Left kidney (tissue), 1 donor: ENCODE measurements at regions not wholly inside any gene's neighbourhood (a gene's known extent, or its start where the extent isn't known, plus 50 kb on each side); places are given as distances from the start of the nearest gene placed in this dataset.

Experiments used
- DNase-seq: peaks from one replicate; pipeline ENCODE4 v3.0.0-alpha.2; 2013

DNA sequence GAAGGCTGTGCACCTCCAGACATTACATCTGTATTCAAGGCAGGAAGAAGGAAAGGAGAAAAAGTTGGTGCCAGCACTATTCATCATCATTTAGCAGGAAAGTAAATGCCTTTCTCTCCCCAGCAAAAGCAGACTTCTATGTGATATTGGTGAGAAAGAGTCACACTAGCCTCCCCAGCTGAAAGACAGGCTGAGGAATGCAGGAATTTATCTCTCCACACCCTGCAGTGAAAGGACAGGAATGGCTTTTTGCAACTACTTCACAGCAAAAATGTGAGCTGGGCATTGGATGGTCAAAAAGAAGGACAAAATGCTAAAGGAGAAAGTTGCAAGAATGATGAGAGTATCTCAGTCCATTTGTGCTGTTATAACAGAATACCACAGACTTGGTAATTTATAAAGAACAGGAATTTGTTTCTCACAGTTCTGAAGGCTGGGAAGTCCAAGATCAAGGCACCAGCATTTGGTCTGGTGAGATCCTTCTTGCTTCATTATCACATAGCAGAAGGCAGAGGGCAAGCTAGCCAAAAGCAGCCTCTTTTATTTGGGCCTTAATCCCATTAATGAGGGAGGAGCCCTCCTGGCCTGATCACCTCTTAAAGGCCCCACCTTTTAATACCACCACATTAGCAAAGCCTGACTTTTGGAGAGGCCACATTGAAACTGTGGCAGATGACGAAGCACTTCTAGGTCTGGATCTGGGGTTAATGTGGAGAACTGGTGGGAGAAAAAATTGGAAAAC, 388.1 kb upstream of the SLC14A2 start:
- DNase-seq: no peak

DNA sequence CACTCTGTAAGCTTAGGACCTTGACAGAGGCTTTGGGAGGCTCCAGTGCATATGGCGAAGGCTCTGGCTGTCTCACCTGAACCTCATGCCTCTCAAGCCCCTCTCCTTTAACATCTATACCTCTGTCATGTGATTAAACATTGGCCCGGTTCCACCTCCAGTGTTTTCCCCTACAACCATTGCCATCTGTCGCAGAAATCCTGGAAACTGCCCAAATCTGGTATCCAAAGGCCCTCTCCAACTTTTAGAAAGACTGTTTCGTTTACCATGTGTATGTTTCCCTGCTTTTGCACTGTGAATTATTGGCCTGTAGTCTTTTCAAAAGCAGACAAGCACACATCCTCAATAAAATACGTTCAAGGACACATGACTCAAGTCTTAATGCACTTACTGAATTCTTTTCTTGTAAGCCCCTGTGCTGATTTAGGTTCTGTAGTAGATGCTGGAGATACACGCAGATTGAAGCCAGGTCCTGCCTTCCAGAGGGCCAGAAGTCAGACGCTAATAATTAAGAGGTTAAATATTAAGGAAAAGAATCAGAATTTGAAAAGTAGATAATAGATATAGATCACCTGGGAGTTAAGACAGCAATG, 386.4 kb upstream of the SLC14A2 start:
- no peak for DNase-seq

DNA sequence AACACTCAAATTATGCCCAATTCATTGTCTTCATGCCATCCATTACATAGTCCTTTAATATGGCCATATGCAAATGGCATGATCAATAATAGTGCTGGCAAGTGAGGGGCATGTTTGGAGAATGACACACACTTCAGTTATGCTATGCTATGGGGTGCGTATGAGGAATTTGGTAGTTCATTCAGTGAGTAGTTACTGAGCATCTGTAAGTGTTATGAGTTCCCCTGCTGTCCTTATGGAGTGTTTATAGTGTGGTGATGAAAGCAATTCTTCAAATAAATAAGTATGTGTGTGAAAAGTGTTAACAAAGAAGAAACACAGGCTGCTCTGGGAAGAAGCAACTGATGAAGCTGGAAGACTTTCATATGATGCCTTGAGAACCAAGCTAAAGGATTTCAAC, 383.7 kb upstream of the SLC14A2 start:
- no peak for DNase-seq

DNA sequence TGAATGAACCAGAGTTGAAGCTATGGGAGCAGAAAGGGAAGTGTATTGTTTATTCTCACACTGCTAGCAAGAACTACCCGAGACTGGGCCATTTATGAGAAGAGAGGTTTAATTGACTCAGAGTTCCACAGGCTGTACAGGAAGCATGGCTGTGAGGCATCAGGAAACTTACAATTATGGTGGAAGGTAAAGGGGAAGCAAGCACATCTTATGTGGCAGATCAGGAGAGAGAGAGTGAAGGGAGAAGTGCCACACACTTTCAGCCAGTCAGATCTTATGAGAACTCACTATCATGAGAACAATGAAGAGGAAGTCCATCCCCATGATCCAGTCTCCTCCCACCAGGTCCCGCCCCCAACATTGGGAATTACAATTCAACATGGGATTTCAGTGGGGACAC, 383.2 kb upstream of the SLC14A2 start:
- no peak for DNase-seq

DNA sequence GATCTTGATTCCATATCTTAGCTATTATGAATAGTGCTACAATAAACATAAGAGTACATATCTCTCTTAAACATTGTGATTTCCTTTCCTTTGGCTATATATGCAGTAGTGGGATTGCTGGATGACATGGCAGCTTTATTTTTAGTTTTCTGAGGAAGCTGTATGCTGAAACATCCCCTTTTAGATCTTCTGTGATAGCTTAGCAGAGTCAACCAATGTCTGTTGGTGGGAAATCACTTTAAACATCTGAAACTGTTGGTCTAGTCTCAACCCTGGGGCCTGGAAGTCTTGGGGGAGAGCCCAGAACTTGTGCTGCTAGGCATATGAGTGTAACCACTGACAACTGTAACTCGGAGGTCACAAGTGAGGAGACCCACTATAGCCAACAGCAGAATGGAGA, 378.6 kb upstream of the SLC14A2 start:
- DNase-seq: no peak

DNA sequence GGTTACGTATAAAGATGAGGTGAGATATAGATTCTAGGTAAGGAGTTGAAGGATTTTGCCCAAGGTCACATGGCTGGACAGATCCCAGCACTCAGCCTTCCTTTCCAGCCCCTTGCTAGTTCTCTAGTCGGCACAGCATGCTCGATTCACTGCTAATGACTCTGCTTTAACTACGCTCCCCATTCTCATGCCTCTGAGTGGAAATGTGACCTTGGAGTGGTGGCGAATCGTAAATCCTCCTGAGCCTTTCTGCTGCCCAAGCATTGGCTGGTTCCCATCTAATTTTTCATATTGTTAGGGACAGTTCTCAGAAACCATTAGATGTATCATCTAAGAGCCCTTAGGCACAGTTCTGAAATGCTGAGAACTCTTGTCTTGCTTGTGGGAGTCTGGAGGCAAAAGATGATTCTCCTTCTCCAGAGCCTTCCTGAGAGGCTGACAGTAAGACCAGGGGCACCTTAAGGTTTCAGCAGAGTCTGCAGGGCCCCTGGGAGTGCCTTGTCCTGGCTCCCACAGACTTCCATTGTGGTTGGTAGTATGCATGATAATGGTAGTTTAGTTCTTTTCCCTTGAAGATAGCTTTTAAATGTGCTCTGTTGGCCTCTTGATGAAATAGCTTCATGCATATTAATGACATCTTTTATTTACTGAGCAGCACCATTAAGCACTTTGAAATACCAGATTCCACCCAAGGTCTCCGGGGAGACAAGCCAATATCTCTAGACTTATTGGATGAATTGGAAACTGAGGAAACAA, 377.8 kb upstream of the SLC14A2 start:
- DNase-seq: no peak

DNA sequence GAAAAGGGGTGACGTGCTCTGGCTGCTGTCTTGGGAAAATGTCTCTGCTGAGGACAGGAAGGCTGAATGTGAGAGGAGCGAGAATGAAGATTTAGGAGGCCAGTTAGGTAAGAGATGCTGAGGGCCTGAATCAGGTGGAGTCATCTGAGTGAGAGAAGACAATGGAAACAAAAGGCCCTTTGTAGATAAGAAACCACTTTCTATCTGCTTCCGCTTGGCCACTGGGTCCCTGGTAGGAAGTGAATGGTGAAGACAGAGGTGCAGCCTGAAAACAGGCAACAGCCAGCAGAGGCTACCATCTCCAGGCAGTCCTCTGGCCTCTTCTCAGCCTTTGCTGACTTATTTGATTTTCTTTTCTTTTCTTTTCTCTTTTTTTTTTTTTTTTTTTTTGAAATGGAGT, 374.0 kb upstream of the SLC14A2 start:
- DNase-seq: no peak

DNA sequence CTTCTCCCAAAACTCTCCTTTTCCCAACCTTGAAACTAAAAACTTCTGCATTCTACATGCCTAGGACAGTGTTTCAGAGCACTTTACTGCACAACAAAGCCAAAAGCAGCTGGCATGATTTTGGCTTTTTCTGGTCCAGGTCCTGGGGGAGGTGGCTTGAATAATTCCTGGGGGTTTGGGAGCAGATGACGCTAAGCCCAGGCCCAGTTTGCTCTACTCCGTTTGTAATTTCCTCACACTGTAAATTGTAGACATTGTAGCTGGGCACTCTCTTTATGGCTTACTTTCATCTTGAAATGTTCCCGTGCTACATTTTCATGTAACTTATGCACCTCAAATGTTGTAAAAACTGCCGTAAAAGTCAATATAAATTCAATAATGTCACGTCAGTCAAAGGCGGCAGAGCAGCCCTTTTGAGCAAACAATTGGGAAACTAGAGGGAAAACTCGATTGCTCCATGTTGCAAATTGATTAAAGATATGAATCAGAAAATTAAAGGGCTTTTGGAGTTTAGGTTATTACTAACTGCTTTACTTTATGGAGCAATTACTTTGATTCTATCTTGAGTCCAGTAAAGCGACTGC, 373.2 kb upstream of the SLC14A2 start:
- DNase-seq: no peak

DNA sequence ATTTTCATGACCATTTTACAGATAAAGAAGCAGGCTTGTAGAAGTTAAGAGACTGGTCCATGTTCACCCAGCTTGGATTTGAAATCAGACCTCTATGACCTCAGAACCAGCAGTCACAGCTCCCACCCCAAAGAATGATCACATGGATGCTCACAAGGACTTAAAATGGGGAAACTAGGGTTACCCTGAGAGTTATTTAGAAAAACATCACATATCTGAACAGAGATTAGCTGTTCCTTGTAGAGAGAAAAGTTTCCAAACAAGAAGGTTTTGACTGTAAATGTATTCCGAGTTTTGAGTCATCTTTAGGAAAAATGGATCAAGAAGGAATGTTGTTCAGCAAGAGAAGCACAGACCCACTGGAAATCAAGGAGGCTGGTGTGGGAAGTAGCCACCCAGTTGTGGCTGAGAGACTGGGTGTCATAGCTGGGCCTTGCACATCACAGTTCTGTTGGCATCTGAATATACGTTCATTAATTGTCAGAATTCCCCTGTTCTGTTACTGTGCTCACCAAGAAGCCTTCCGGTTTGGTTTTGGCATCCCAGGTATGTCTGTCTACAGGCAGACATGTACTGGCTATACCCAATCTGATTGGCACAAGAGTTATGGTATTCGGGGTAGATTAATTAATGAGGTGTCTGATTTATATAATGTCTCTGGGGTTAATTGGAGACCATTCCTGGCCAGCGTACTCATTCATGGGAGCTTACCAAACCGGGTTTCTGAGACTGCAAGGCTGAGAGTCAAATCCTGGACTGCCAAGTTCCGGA, 371.8 kb upstream of the SLC14A2 start:
- DNase-seq: no peak

DNA sequence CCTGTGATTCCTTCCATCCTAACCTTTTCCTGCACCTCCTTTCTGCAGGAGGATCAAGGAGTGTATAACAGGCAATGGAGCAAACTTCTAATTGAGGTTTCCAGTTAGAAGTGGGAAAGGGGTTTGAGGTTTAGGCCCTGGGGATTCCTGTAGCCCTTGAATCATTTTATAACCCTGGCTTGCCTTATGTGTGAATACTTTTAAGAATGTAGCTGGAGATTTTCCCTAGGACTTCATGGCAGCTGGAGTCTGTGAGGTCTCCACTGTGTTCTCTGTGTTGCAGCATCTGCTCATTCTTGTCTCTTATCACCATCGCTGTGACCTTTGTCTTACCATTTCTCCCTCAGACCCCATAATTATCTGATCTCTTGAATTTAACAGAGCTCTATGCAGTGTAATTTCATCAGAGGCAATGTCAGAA, 370.2 kb upstream of the SLC14A2 start:
- no peak for DNase-seq

DNA sequence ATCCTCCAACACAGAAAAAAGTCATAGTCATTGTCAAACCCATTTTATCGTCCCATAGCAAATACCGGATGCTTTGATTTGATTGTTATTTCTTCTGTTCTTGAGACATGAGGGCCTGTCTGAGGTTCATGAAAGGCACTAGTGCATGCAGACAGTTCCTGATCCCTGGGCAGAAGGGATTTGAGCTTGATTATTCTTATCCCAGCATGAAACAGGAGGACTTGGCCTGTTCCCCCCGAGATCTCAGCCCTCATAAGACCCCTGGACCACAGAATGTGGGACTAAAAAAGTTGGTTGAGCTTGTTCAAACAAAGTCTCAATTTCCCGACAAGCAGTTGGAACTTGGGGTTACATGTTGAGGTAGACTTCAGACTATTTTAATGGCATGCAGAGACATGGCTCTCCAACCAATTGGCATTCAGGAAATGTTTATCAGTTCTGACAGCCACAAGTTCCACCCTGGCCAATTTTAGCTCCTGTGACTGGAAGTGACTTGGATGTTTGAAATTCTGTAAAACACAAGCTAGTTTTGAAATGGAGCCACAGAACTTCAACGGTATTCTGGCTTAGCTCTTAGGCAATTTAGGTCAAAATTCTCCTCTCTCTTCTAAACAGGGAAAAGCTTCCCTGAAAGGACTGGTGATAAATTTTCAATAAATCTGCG, 366.9 kb upstream of the SLC14A2 start:
- DNase-seq: no peak

DNA sequence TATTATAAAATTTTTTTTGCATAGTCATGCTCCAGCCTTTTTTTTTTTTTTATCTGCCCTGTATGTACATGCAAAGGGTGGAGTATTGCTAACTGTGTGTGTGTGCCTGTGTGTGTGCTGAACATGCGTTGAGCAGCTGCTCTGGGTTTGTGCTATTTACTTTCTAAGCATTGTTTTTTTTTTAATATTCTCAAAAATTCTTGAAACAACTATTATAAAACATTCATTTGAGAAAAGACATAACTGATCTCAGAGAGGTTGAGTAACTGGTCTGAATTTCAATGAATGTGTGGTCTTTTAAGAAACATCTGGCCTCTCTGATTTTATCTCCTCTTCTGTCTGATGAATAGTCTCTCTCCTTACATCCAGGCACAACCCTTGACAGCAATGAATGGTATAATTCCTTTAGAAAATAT, 366.0 kb upstream of the SLC14A2 start:
- DNase-seq: no peak

DNA sequence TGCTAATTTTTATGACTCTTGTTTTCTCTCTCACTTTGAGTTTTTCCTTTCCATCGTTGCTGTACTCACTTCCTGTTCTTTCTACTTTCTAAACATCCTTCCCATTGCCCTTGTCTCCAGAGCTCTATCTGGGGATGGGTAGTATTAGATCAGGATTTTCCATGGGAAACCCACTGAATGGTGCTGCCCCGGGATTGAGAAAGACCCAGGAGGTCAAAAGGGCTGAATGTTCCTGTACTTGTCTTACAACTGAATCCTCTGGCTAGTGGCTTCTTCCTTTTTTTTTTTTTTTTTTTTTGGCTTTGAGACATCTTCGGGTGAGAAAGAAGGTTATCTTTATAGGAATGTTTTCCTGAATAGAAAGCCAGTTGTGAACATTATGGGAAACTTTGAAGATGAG, 364.8 kb upstream of the SLC14A2 start:
- no peak for DNase-seq

DNA sequence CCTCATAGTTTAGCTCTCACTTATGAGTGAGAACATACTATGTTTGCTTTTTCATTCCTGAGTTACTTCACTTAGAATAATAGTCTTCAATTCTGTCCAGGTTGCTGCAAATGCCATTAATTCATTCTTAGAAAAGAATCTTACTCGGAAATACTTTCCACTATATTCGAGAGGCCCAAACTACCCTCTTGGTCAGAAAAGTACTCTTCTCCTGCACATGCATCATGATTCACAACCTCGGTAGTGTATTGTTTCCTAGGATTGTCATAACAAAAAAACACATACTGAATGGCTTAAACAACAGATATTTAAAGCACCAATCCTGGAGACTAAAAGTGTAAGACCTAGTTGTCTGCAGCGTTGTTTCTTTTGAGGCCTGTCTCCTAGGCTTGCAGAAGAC, 364.0 kb upstream of the SLC14A2 start:
- DNase-seq: no peak

DNA sequence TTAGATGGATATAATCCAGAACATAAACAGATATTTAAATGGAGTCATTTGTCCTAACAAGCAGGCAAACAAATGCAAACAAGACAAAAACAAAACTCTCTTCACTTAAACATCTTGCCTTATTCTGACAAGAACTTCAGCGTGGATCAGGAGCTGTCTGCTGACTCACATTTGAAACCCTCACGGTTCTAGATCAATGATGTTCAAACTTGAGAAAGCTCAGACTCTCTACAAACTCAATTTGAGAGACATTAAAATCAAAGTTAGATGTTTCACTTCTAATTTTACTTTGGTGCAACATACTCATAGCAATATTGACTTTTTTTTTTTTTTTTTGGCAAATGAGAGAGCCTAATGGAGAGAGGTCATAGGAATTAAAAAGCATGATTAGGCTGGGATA, 362.8 kb upstream of the SLC14A2 start:
- DNase-seq: no peak

DNA sequence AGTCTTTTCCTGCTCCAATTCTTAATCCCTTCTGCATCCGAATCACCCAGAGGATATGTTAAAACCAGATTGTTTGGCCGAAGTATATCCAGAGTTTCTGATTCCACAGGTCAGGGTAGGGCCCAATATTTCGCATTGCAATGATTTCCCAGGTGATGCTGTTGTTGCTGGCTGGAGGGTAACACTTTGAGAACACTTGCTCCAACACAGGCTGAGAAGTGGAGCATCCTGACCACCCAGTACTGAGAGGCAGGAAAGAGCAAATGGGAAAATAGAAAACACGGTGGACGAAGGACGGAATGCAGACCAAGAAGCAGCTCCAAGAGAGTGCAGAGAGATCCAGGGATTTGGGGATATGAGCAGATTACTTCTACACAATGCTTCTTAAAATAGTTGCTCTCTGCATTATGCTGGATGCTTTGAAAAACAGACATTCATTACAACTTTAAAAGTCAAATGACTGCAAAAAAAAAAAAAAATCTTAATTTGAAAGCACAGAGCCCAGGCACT, 362.2 kb upstream of the SLC14A2 start:
- DNase-seq: no peak

DNA sequence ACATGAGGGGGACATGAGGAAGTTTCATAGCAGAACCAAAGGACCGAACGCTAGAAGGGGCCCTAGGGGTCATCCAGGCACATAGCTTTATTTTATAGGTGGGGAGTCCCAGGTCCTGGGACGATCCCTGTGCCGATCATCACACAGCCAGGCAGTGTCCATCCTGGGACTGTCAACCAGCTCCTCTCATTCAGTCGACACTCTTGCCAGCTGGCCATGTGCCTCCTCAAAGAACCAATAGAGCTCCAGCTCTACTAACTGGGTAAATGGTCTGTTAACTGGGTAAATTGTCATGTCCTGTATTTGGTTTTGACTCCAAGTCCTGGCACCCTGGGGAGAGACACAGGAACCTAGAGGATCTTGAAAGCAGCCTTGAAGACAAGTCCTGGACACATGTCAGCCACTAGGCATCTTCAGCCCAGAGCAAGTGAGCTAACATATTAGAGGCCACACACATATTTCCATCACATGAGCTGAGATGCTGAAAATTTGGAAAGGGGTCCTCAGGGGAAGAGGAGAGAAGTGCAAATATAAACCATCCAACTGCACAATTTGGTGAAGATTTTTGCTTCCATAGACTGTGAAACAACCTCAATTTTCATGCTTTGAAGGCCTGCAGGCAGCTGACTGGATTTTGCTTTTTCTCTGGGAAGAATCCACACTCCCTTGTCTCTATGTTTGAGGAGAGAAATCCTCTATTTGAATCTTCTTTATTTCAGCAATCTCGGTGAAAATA, 361.1 kb upstream of the SLC14A2 start:
- no peak for DNase-seq

DNA sequence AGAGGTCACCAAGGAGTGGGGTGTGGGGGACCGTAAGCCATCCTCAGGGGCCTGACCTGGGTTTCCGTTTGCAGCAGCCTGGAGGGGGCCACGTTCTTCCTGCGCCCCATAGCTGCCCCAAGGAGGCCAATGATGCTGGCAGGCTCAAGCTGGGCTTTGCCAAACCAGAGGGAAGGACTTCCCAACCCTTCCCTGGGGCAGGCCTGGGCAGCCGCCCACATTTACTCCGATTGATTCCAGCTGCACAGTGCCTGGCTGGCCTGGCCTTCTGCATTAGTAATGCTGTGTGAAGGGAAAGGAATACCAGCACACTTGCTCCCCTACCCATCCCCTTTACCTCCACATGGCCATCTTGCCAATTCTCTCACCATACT, 360.6 kb upstream of the SLC14A2 start:
- no peak for DNase-seq

DNA sequence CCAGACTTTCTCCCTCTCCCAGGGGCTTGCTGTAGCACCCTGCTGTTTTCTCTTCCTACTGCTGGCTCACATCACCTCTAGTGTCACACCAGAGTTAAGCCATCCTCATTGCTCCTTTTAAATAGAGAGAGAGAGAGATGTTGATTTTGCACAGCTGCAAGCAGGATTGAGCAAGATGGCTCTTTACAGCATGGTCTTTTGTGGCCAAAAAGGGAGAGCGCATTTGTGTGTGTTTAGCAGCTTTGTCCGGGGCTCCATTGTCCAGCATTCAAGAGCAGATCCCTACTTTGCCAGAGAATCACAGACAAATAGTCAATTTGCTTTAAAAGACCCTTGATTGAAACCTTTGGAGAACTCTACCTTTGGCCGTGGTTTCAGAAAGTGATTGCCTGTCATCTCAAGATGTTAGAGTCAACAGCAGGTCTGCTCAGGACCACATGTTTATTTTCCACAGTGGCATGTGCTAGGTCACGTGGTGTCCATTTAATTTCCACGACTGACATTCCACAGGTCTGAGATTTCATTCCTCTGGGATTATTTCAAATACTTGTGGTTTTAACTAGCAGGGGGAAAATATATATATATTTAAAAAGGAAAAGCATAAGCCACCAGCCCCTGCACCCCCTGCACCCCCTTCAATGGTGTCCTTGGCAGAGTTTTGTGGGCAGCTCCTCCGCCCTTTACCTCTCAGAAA, 359.9 kb upstream of the SLC14A2 start:
- DNase-seq: no peak

DNA sequence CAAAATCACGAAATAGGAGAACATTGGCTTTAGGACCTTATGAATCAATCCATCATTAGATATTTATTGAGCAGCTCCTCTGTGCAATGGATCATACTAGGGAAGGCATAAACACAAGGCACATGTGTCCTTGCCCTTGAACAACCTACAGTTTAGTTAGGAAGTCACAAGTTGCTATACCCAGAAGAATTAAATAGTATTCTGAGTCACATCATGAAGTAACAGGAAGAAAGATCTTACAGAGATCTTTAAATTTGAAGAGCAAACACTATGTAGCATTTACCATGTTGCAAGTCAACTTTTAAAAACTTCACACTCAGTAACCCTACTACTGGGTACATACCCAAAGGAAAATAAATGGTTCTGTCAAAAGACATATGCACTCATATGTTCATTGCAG, 355.2 kb upstream of the SLC14A2 start:
- DNase-seq: no peak
